ENCODE measurements at regions not wholly inside any gene's neighbourhood (a gene's known extent, or its start where the extent isn't known, plus 50 kb on each side); places are given as distances from the start of the nearest gene placed in this dataset.
"Not testable (repeated sequence)": the region's sequence is repeated elsewhere in the genome, so short reads cannot be mapped to it uniquely, and the experiment has no call there.

DNA sequence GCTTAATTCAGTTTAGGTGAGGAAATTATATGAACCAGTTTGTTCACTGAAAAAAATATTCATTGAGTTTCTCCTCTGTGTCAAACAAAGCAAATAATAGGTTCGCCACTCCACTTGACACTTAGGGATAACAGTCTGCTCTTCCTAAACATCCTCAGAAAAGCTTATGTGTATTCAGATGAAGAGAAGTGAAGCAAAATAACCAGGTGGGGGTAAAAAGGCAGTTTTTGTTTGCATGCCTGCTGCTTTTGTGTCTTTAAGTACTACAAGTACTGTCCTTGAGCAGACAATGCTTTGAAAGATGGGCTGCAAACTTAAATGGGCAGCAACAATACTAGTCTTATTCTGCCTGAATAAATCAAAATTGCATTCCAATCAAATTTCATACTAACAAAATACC lies 910.7 kb upstream of the MDGA2 start:
- ATAC-seq (replicated peaks) (no peak), DNase-seq (no peak)
- no peaks in the 10 kb centered on the region for H3K36me3 Mint-ChIP-seq (ENCODE audit: insufficient read depth)
- no peaks in the 10 kb centered on the region for H3K4me1 Mint-ChIP-seq (ENCODE audit: low read depth in 2 of 2)
- H3K4me3 Mint-ChIP-seq = no peak overlapping the region
- H3K9me3 Mint-ChIP-seq = peaks cover 0 to 4% of the 10 kb centered on the region in 2 donors
- H3K27ac Mint-ChIP-seq = no peak overlapping the region
- H3K27me3 Mint-ChIP-seq = no peaks in the 10 kb centered on the region

DNA sequence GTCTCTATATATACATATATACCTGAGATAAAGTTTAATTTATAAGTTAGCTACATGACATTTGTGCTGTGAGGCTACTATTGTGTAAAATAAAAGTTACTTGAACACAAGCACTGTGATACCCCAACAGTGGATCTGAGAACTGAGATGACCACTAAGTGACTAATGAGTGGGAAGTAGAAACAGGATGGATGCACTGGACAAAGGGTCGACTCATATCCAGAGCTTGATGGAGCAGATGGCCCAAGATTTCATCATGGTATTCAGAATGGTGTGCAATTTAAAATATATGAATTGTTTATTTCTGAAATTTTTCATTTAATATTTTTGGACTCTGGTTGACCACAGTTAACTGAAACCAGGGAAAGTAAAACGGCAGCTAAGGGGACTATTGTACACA lies 908.6 kb upstream of the MDGA2 start:
- Mint-ChIP-seq H3K27me3 (no peaks in the 10 kb centered on the region), H3K4me1 (ENCODE audit: low read depth in 2 of 2) (no peaks in the 10 kb centered on the region), H3K27ac (no peak overlapping the region), H3K36me3 (ENCODE audit: insufficient read depth) (no peaks in the 10 kb centered on the region), H3K9me3 (peaks cover 0 to 2% of the 10 kb centered on the region in 2 donors), H3K4me3 (no peak overlapping the region)
- no peak for ATAC-seq (replicated peaks)
- no peak for DNase-seq

DNA sequence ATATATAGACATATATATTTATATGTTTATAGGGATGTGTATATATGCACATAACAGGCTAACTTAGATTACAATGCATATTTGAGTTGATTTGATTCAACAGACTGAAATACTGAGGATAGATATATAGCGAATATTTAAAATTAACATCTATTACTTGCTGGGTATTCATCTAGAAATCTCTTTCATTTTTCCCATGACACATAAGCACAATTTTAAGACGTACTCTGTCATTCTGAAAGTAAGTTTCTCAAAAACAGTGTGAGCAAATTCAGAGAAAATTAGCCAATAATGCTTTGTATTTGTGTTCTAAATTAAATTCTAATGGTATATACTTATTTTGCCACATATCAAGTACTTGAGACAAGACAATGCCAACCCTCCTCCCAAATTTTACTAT lies 907.5 kb upstream of the MDGA2 start:
- Mint-ChIP-seq H3K4me3 (no peak overlapping the region), H3K27me3 (no peaks in the 10 kb centered on the region), H3K9me3 (peaks cover 0 to 2% of the 10 kb centered on the region in 2 donors), H3K27ac (no peak overlapping the region), H3K36me3 (ENCODE audit: insufficient read depth) (no peaks in the 10 kb centered on the region), H3K4me1 (ENCODE audit: low read depth in 2 of 2) (no peaks in the 10 kb centered on the region)
- DNase-seq (no peak), ATAC-seq (replicated peaks) (no peak)

DNA sequence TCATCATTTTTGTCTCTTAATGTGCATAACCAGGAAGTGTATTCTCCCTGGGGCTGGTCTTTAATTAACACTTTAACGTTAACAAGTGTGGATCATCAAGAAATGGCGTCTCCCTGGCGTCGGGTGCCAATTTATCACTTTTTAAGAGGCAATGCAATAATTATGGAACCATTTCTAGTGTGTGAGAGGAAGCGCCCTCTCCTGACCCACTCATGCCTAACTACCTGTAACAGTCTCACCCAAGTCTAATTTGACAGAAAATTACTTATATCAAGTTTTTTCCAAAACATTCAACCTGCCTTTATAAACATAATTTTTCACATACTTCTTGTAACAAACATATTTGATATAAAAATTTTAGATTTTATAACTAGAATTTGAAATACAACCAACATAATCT lies 905.3 kb upstream of the MDGA2 start:
- Mint-ChIP-seq H3K36me3 (ENCODE audit: insufficient read depth) (no peaks in the 10 kb centered on the region), H3K27ac (no peak overlapping the region), H3K4me3 (no peak overlapping the region), H3K27me3 (no peaks in the 10 kb centered on the region), H3K4me1 (ENCODE audit: low read depth in 2 of 2) (no peaks in the 10 kb centered on the region), H3K9me3 (peaks cover 0 to 3% of the 10 kb centered on the region in 2 donors)
- DNase-seq (no peak), ATAC-seq (replicated peaks) (no peak)

DNA sequence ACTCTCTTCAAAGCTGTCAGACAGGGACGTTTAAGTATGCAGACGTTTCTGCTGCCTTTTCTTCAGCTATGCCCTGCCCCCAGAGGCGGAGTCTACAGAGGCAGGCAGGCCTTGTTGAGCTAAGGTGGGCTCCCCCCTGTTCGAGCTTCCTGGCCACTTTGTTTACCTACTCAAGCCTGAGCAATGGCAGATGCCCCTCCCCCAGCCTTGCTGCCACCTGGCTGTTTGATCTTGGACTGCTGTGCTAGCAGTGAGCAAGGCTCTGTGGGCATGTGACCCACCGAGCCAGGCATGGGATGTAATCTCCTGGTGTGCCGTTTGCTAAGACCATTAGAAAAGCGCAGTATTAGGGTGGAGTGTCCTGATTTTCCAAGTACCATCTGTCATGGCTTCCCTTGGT lies 900.4 kb upstream of the MDGA2 start:
- ATAC-seq (replicated peaks) = no peak
- Mint-ChIP-seq H3K4me3 (no peak overlapping the region), H3K36me3 (ENCODE audit: insufficient read depth) (no peaks in the 10 kb centered on the region), H3K9me3 (peaks cover 8% of the 10 kb centered on the region in 2 donors), H3K27ac (no peak overlapping the region), H3K4me1 (ENCODE audit: low read depth in 2 of 2) (no peaks in the 10 kb centered on the region), H3K27me3 (no peaks in the 10 kb centered on the region)
- DNase-seq = no peak

DNA sequence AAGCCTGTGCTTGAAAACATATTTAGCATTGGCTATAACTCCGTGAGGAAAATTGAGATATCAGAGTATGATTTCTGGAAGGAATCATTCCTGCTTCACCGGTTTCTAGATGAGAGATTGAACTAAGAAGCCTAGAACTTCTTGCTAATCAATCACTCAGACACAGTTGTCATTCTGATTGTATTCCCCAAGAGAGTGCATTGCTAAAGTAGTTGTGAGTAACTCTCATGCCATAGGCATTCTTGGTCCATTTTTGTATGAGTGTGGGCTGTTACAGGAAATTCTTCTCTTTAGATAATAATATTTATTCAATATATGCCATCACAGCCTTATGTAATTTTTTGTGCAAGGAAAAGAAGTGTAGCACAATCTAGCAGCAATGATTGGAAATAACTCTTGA lies 893.3 kb upstream of the MDGA2 start:
- DNase-seq (no peak), ATAC-seq (replicated peaks) (no peak)
- H3K9me3 Mint-ChIP-seq = peaks cover 7 to 8% of the 10 kb centered on the region in 2 donors
- no peak overlapping the region for H3K27ac Mint-ChIP-seq
- no peaks in the 10 kb centered on the region for H3K27me3 Mint-ChIP-seq
- H3K36me3 Mint-ChIP-seq (ENCODE audit: insufficient read depth) = no peaks in the 10 kb centered on the region
- H3K4me3 Mint-ChIP-seq = no peak overlapping the region
- H3K4me1 Mint-ChIP-seq (ENCODE audit: low read depth in 2 of 2) = no peaks in the 10 kb centered on the region

DNA sequence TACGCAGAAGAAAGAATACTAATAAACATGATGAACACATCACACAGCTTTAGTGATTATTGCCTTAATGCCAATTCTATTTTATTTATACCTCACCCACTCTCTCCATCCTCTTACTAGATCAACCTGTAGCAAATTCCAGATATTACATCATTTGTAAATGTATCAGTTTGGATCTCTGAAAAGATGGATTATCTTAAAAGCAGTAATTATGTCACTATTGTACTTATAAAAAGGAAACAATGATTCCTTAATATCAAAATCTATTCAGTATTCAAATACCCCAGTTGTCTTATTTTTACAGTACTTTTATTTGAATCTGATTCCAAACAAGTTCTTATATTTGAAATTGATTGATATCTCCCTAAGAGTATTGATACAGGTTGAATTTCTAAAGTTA lies 892.8 kb upstream of the MDGA2 start:
- ATAC-seq (replicated peaks) (no peak), DNase-seq (no peak)
- H3K4me3 Mint-ChIP-seq = no peak overlapping the region
- H3K9me3 Mint-ChIP-seq = peaks cover 7 to 11% of the 10 kb centered on the region in 2 donors
- H3K27ac Mint-ChIP-seq = no peak overlapping the region
- no peaks in the 10 kb centered on the region for H3K36me3 Mint-ChIP-seq (ENCODE audit: insufficient read depth)
- H3K27me3 Mint-ChIP-seq = no peaks in the 10 kb centered on the region
- H3K4me1 Mint-ChIP-seq (ENCODE audit: low read depth in 2 of 2) = no peaks in the 10 kb centered on the region

DNA sequence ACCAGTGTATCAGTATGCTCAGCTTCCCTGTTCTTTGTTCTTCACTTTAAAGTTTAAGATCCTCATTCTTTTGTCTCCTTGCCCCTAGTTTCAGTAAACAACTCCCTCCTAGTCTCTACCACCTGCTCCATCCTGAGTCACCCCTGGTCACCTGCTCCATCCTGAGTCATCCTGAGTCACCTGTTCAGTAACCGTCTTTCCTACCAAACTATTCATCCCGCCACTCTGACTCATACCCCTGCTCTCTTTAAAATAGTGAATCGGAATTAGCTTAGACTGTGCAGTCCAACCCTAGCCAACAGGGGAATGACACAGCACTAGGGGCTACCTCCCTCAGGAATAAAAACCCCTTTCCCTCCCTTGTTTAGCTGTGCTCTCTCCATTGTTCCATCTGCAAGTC lies 888.1 kb upstream of the MDGA2 start:
- Mint-ChIP-seq H3K27ac (no peak overlapping the region), H3K4me1 (ENCODE audit: low read depth in 2 of 2) (no peaks in the 10 kb centered on the region), H3K9me3 (peaks cover 11 to 16% of the 10 kb centered on the region in 2 donors), H3K36me3 (ENCODE audit: insufficient read depth) (no peaks in the 10 kb centered on the region), H3K4me3 (no peak overlapping the region), H3K27me3 (no peaks in the 10 kb centered on the region)
- no peak for ATAC-seq (replicated peaks)
- DNase-seq = no peak

DNA sequence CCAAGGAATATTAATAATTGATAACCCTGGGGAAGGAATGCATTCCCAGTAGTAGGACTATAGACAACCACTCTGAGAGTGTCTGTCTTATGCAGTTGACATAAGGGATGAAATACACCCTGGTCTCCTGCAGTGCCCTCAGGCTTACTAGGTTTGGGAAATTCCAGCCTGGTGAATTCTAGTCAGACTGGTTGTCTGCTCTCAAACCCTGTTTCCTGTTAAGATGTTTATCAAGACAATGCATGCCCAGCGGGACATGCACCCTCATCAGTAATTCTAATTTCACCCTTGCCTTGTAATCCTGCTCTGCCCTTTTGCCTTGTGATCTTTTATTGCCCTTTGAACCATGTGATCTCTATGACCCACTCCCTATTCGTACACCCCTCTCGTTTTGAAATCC lies 886.0 kb upstream of the MDGA2 start:
- H3K4me1 Mint-ChIP-seq (ENCODE audit: low read depth in 2 of 2); H3K36me3 Mint-ChIP-seq (ENCODE audit: insufficient read depth): not testable (repeated sequence)

DNA sequence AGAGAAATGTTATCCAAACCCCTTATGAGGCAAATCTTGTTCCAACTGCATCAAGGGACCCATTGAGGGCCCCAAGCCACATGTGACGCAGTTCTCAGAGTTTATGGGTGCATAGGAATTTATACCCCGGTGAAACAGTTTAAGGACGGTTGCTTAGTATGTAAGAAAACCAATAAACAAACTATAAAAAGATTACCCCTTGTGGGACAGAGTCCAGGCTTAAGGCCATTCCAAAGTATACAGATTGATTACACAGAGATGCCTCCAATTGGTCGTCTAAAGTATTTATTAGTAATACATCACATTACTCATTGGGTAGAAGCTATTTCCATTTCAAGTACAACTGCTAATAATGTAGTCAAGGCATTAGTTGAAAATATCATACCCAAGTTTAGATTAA lies 885.0 kb upstream of the MDGA2 start:
- DNase-seq = no peak
- Mint-ChIP-seq H3K9me3 (peaks cover 14 to 16% of the 10 kb centered on the region in 2 donors), H3K27me3 (no peaks in the 10 kb centered on the region), H3K4me3 (no peak overlapping the region), H3K4me1 (ENCODE audit: low read depth in 2 of 2) (no peaks in the 10 kb centered on the region), H3K27ac (no peak overlapping the region), H3K36me3 (ENCODE audit: insufficient read depth) (no peaks in the 10 kb centered on the region)
- no peak for ATAC-seq (replicated peaks)

More for the DNA sequence above, 886.0 kb upstream of the MDGA2 start:
- H3K27me3 Mint-ChIP-seq; ATAC-seq (replicated peaks); DNase-seq; H3K27ac Mint-ChIP-seq; H3K4me3 Mint-ChIP-seq: not testable (repeated sequence)
- peaks cover 8 to 16% of the 10 kb centered on the region in 2 donors for H3K9me3 Mint-ChIP-seq

DNA sequence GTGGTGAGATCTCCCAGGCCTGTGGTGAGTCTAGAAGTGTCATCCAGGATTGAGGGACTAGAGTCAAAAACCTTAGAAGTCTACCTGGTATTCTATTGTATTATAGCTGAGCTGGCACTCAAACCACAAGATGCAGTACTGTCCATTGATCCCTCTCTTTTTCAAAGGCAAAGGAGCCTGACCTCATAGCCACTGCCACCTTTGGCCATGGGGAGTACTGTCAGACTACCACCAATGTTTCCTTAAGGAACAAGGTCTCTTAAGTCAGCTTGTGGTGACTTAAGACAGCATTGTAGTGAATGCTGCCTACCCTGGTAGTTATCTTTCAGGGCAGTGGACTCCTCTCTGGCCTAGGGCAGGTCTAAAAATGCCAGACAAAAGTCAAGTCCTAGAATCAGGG lies 878.0 kb upstream of the MDGA2 start:
- H3K27me3 Mint-ChIP-seq = no peaks in the 10 kb centered on the region
- peaks cover 8 to 25% of the 10 kb centered on the region in 2 donors for H3K9me3 Mint-ChIP-seq
- H3K27ac Mint-ChIP-seq = no peak overlapping the region
- H3K36me3 Mint-ChIP-seq (ENCODE audit: insufficient read depth) = no peaks in the 10 kb centered on the region
- ATAC-seq (replicated peaks) (no peak), DNase-seq (no peak)
- H3K4me1 Mint-ChIP-seq (ENCODE audit: low read depth in 2 of 2) = no peaks in the 10 kb centered on the region
- no peak overlapping the region for H3K4me3 Mint-ChIP-seq

DNA sequence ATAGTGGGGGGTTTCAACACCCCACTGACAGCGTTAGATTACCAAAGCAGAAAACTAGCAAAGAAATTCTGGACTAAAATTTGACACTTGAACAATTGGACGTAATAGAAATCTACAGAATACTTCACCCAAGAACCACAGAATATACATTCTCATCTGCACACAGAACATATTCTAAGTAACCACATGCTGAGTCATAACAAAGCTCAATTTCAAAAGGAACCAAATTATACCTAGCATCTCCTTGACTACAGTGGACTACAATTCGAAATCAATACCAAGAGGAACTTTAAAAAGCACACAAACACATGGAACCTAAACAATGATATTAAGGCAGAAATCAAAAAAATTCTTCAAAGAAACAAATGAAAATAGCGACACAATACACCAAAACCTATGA lies 871.6 kb upstream of the MDGA2 start:
- no peaks in the 10 kb centered on the region for H3K36me3 Mint-ChIP-seq (ENCODE audit: insufficient read depth)

DNA sequence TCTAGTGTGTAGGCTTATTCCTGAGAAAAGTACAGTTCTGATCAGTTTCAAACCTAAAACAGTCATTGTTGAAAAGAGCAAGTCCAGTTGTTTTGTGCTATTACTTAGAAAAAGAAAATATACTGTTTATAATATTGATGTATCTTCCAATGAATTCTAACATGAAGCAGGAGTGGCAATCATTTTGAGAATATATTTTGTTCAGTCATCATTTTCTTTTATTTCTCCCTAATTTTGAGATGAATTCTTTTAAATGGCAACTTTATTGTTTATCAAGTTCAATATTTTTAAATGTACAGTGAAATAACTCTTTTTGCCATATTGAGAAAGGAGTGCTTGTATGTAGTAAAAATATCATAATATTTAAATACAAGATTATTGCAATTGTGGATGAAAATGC lies 862.2 kb upstream of the MDGA2 start:
- DNase-seq = no peak
- no peaks in the 10 kb centered on the region for H3K27me3 Mint-ChIP-seq
- no peaks in the 10 kb centered on the region for H3K4me1 Mint-ChIP-seq (ENCODE audit: low read depth in 2 of 2)
- H3K36me3 Mint-ChIP-seq (ENCODE audit: insufficient read depth) = no peaks in the 10 kb centered on the region
- no peak for ATAC-seq (replicated peaks)
- no peak overlapping the region for H3K27ac Mint-ChIP-seq
- H3K4me3 Mint-ChIP-seq = no peak overlapping the region
- H3K9me3 Mint-ChIP-seq = no peaks in the 10 kb centered on the region

More for the DNA sequence above, 871.6 kb upstream of the MDGA2 start:
- no peaks in the 10 kb centered on the region for H3K27me3 Mint-ChIP-seq
- no peak overlapping the region for H3K4me3 Mint-ChIP-seq
- H3K9me3 Mint-ChIP-seq = peaks cover 3 to 18% of the 10 kb centered on the region in 2 donors
- no peak for ATAC-seq (replicated peaks)
- no peaks in the 10 kb centered on the region for H3K4me1 Mint-ChIP-seq (ENCODE audit: low read depth in 2 of 2)
- H3K27ac Mint-ChIP-seq = no peak overlapping the region
- DNase-seq = no peak

DNA sequence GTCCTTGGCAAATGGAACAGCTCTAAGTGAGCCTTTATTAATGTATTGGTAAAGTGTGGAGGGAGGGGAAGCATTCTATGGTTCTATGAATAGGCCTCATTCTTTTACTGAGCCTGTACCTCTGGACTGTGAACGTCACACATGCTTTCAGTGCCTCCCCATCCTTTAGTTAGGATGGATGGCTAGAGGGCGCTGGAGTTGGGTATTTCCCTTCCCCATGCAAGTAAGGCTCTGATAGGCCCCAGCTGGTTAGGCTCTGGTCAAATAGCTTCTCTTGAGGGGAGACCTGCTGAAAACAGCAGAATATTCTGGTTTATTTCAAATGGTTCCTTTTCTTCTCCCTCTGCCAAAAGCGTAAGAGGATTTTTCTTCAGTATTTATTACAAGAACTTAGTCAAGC lies 860.9 kb upstream of the MDGA2 start:
- H3K27me3 Mint-ChIP-seq = no peaks in the 10 kb centered on the region
- peaks cover 0 to 7% of the 10 kb centered on the region in 2 donors for H3K9me3 Mint-ChIP-seq
- no peaks in the 10 kb centered on the region for H3K4me1 Mint-ChIP-seq (ENCODE audit: low read depth in 2 of 2)
- no peak for ATAC-seq (replicated peaks)
- no peaks in the 10 kb centered on the region for H3K36me3 Mint-ChIP-seq (ENCODE audit: insufficient read depth)
- DNase-seq = no peak
- H3K4me3 Mint-ChIP-seq = no peak overlapping the region
- no peak overlapping the region for H3K27ac Mint-ChIP-seq

DNA sequence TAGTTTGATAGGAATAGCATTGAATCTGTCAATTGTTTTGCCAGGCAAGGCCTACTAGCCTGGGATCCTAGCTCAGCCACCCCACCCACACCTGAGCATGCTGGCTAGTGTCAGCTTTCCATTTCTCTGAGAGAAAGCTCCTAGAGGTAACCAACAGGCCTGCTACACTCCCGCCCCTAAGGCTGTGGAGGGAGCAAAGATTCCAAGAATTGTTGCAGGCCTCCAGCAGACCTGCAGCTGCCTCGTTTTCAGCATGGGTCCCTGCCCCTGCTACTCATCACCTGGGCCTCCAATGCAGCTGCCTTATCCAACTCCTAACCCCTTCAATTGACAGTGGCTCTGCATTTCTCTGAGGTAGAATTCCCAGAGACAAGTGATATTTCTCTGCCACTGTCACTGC lies 852.4 kb upstream of the MDGA2 start:
- Mint-ChIP-seq H3K27me3 (no peaks in the 10 kb centered on the region), H3K36me3 (ENCODE audit: insufficient read depth) (no peaks in the 10 kb centered on the region), H3K9me3 (peaks cover 6 to 14% of the 10 kb centered on the region in 2 donors), H3K4me3 (no peak overlapping the region), H3K4me1 (ENCODE audit: low read depth in 2 of 2) (no peaks in the 10 kb centered on the region), H3K27ac (no peak overlapping the region)
- no peak for DNase-seq
- ATAC-seq (replicated peaks) = no peak
